ENCODE measurements at regions not wholly inside any gene's neighbourhood (a gene's known extent, or its start where the extent isn't known, plus 50 kb on each side); places are given as distances from the start of the nearest gene placed in this dataset.

GRCh38 chr5:128673000-128673399 is 135.0 kb upstream of the FBN2 start:
- no peak for TF ChIP-seq CTCF (IDR thresholded peaks at IDR 0.05)
- TF ChIP-seq POLR2A (IDR thresholded peaks at IDR 0.05), result no peak

Measured in esophagus squamous epithelium (tissue), 4 donors.